Cardiac muscle cell (in vitro differentiated cells and primary cell): ENCODE measurements at regions not wholly inside any gene's neighbourhood (a gene's known extent, or its start where the extent isn't known, plus 50 kb on each side); places are given as distances from the start of the nearest gene placed in this dataset.

Experiments
- DNase-seq, 2 donors: peaks; one replicate each; pipeline versions ENCODE4 v3.0.0 to v3.0.0-alpha.2; 2010 to 2017; ENCODE audit warnings: low read depth in 1 of 2, low spot score in 1 of 2
- H3K27ac ChIP-seq: fragments of 200-600 bp; sonication (generic); 2 replicates; pipeline ENCODE4 v1.5.1; 2016
- H3K27me3 ChIP-seq: fragments of 200-600 bp; sonication (generic); 2 replicates; pipeline ENCODE4 v1.6.0; 2016; ENCODE audit warnings: control low read depth
- H3K36me3 ChIP-seq: fragments of 200-600 bp; sonication (generic); 2 replicates; pipeline ENCODE4 v1.5.1; 2016; ENCODE audit warnings: control low read depth
- H3K4me1 ChIP-seq: fragments of 200-600 bp; sonication (generic); 2 replicates; pipeline ENCODE4 v1.8.1; 2017; ENCODE audit warnings: low read depth, mild to moderate bottlenecking, mixed run types
- H3K4me3 ChIP-seq: fragments of 200-600 bp; sonication (generic); 2 replicates; pipeline ENCODE4 v1.5.1; 2016; ENCODE audit warnings: mild to moderate bottlenecking
- H3K9me3 ChIP-seq: fragments of 200-600 bp; sonication (generic); 2 replicates; pipeline ENCODE4 v1.5.1; 2017; ENCODE audit warnings: low read depth, mild to moderate bottlenecking, control low read depth
- TF ChIP-seq, protein P1 (sequence below): IDR thresholded peaks from 2 replicates; pipeline ENCODE4 v1.5.1; 2012; ENCODE audit warnings: low read depth, mild to moderate bottlenecking, low read length

DNA sequence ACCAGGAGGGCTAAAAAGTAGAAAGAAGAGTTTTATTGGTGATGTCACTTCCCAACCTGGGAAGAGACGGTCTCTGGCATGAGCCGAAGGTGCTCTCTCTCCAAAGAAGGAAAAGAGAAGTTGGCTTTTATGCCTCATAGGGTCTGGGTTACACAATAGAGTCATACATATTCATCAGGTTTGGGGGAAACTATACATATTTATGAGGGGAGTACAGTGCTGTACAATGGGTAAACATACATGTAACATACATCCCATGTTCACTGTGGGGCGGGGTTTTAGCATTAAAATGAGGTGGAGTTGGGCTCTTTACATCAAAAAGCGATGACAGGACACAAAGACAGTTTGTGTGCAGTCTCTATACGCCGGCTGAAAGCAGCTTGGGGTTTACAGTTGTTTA lies 701.7 kb downstream of the TYW1 start:
- H3K9me3 ChIP-seq = no peaks in the 10 kb centered on the region
- no peaks in the 10 kb centered on the region for H3K27me3 ChIP-seq
- no peaks in the 10 kb centered on the region for H3K4me1 ChIP-seq
- TF ChIP-seq, protein P1, sequence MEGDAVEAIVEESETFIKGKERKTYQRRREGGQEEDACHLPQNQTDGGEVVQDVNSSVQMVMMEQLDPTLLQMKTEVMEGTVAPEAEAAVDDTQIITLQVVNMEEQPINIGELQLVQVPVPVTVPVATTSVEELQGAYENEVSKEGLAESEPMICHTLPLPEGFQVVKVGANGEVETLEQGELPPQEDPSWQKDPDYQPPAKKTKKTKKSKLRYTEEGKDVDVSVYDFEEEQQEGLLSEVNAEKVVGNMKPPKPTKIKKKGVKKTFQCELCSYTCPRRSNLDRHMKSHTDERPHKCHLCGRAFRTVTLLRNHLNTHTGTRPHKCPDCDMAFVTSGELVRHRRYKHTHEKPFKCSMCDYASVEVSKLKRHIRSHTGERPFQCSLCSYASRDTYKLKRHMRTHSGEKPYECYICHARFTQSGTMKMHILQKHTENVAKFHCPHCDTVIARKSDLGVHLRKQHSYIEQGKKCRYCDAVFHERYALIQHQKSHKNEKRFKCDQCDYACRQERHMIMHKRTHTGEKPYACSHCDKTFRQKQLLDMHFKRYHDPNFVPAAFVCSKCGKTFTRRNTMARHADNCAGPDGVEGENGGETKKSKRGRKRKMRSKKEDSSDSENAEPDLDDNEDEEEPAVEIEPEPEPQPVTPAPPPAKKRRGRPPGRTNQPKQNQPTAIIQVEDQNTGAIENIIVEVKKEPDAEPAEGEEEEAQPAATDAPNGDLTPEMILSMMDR = no peak
- H3K36me3 ChIP-seq = no peaks in the 10 kb centered on the region
- no peak for DNase-seq
- H3K4me3 ChIP-seq = no peak overlapping the region
- H3K27ac ChIP-seq = no peak overlapping the region

DNA sequence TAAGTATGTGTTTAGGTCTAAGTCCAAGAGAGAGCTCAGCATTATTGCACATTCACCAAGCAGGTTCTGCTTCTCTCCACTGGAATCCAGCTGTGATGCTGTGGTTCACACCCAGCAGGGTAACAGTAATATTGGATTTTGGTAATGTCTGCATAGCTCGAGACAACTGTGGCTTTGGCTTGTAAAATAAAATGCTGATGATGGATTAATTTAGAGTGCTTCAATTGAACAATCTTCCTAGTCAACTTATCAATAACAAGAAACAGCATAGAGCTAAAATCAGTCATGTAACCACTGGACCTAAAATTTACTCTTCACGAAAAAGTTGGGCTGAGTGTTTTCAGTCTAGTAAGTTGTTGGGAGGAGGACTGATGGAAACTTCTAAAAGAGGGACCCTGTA lies 709.2 kb downstream of the TYW1 start:
- DNase-seq = no peak
- no peak overlapping the region for H3K4me3 ChIP-seq
- H3K36me3 ChIP-seq = no peaks in the 10 kb centered on the region
- no peaks in the 10 kb centered on the region for H3K4me1 ChIP-seq
- TF ChIP-seq, protein P1 = no peak
- H3K27ac ChIP-seq = no peak overlapping the region
- H3K27me3 ChIP-seq = no peaks in the 10 kb centered on the region
- H3K9me3 ChIP-seq = no peaks in the 10 kb centered on the region

DNA sequence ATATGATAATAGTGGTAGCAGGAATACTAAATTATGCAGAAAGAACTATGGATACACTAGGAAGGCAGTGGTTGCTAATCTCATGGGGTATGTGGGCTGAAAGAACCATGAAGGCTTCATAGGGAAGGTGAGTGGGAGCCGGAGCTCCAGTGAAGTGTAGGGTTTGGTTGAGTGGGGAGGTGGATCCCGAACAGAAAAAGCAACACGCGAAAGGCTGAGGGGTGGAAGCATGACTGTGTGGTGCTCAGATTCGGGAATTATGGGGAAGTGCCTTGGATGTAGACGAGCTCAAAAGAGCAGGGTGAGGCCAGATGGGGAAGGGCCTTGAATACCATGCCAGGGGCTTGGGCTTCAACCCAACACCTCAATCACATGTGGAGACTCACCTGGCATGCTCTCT lies 715.1 kb downstream of the TYW1 start:
- no peak for DNase-seq
- no peaks in the 10 kb centered on the region for H3K4me1 ChIP-seq

DNA sequence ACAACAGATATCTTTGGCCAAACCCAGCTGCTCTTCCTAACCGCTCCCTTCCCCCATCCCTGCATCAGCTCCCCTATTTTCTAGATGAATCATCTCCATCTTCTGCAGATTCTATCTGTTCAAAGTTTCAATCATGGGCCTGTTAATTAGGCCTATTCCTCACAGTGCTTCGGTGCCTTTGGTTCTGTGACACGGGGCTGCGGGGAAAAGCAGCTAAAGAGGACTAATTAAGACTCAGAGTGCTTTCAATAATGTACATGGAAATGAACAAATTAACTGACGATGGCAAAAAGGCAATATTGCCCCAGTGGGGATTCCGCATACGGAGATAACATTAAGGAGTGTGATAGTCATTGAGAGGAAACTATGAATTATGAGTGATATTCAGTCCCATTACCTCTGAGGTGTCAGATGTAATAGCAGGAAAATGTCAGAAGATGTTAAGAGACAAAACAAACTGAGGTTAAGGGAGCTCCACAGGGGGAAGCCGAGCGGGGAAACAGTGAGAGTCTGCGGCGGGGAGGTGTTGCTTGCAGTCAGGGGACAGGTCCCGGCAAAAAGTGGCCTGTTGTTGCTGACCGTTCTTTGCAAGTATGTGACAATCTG lies 716.9 kb downstream of the TYW1 start:
- Histone ChIP-seq H3K27ac (no peak overlapping the region), H3K27me3 (no peaks in the 10 kb centered on the region), H3K4me3 (no peak overlapping the region), H3K36me3 (no peaks in the 10 kb centered on the region), H3K9me3 (no peaks in the 10 kb centered on the region), H3K4me1 (no peaks in the 10 kb centered on the region)
- DNase-seq = no peak
- TF ChIP-seq, protein P1 = no peak

More for the DNA sequence above, 715.1 kb downstream of the TYW1 start:
- H3K4me3 ChIP-seq = no peak overlapping the region
- H3K36me3 ChIP-seq = no peaks in the 10 kb centered on the region
- TF ChIP-seq, protein P1 = no peak
- no peaks in the 10 kb centered on the region for H3K9me3 ChIP-seq
- no peak overlapping the region for H3K27ac ChIP-seq
- no peaks in the 10 kb centered on the region for H3K27me3 ChIP-seq

DNA sequence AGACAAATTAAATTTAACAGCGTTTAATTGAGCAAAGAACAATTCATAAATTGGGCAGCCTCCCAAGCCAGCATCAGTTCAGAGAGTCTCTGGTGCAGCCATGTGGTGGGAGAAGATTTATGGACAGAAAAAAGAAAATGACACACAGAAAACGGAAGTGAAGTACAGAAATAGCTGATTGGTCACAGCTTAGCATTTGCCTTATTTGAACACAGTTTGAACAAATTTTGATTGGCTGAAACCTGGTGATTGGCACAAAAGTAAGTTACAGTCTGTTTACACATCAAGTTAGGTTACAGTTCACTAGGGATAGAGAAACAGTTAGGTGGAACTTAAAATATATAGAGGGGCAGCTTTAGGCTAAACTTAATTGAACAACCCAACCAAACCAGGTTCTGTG lies 720.1 kb downstream of the TYW1 start:
- H3K9me3 ChIP-seq = no peaks in the 10 kb centered on the region
- no peaks in the 10 kb centered on the region for H3K27me3 ChIP-seq
- no peaks in the 10 kb centered on the region for H3K4me1 ChIP-seq
- H3K27ac ChIP-seq = no peak overlapping the region
- TF ChIP-seq, protein P1 = no peak
- H3K36me3 ChIP-seq = no peaks in the 10 kb centered on the region
- DNase-seq = peak in 1 of 2 donors; percentile 20
- H3K4me3 ChIP-seq = no peak overlapping the region

DNA sequence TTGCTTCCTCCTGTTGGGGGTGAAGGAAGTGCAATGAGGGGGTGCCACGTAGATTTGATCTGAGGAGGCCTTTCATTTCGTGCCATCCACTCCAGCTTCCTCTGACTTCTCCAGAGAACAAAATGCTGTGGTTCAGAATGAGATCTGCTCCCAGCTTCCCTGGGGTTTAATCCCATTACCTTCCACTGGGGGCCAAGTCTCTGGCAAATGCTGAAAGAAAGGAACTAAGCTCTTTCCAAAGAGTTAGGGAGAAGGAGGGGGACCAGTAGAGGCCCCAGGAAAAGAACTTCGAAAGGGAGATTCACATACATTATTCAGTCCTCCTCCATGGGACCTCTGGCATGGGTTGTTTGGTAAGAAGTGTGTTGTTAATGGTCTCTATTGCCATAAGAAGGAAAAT lies 727.0 kb downstream of the TYW1 start:
- TF ChIP-seq, protein P1 = no peak
- Histone ChIP-seq H3K36me3 (no peaks in the 10 kb centered on the region), H3K27me3 (no peaks in the 10 kb centered on the region), H3K27ac (no peak overlapping the region), H3K4me1 (no peaks in the 10 kb centered on the region), H3K9me3 (no peaks in the 10 kb centered on the region), H3K4me3 (no peak overlapping the region)
- DNase-seq = no peak
